H1 (cell line): ENCODE measurements at regions not wholly inside any gene's neighbourhood (a gene's known extent, or its start where the extent isn't known, plus 50 kb on each side); places are given as distances from the start of the nearest gene placed in this dataset.

Experiments
- CBX5 ChIP-seq: fragments of 300-800, 300-1000 bp; sonication (generic); IDR thresholded peaks from 2 replicates; pipeline ENCODE4 v1.7.1; 2016; ENCODE audit warnings: antibody characterized with exemption, low read length, low read depth
- CBX8 ChIP-seq: fragments of 300-800, 300-1000 bp; sonication (generic); IDR thresholded peaks from 2 replicates; pipeline ENCODE4 v1.7.1; 2016; ENCODE audit warnings: low read depth, low read length, borderline replicate concordance
- CHD1 ChIP-seq: IDR thresholded peaks from 2 replicates; pipeline ENCODE4 v1.6.1; 2012; ENCODE audit warnings: low read depth, low read length, improper control_type of control experiment
- MAFK ChIP-seq: IDR thresholded peaks from 2 replicates; pipeline ENCODE4 v1.6.1; 2012; ENCODE audit warnings: low read depth, mild to moderate bottlenecking, improper control_type of control experiment, low read length
- NANOG ChIP-seq: IDR thresholded peaks from 2 replicates; pipeline ENCODE4 v1.6.1; 2011; ENCODE audit warnings: low read length, low read depth, mild to moderate bottlenecking, inconsistent platforms; ENCODE audit not compliant: insufficient read depth, poor library complexity, severe bottlenecking
- POLR2A ChIP-seq, 2 experiments: IDR thresholded peaks; 1 replicate in 1 of 2; 2 replicates in 1 of 2; pipeline ENCODE4 v1.6.1; 2011; ENCODE audit warnings: low read depth in 2 of 2, low read length in 2 of 2, mild to moderate bottlenecking in 2 of 2; ENCODE audit errors: control extremely low read depth in 1 of 2
- POLR2AphosphoS5 ChIP-seq: IDR thresholded peaks from 2 replicates; pipeline ENCODE4 v1.6.1; 2011; ENCODE audit warnings: low read depth, low read length
- RAD21 ChIP-seq, 2 experiments: IDR thresholded peaks in 1 of 2; conservative IDR thresholded peaks in 1 of 2; 2 replicates each; pipeline ENCODE4 v1.6.1; 2011; ENCODE audit warnings: low read depth in 2 of 2, low read length in 2 of 2, improper control_type of control experiment in 1 of 2, inconsistent platforms in 1 of 2, mild to moderate bottlenecking in 1 of 2, moderate library complexity in 1 of 2
- RFX5 ChIP-seq: IDR thresholded peaks from 2 replicates; pipeline ENCODE4 v1.6.1; 2011; ENCODE audit warnings: low read depth, low read length, improper control_type of control experiment, borderline replicate concordance
- YY1 ChIP-seq: IDR thresholded peaks from 2 replicates; pipeline ENCODE4 v1.6.1; 2011; ENCODE audit warnings: low read depth, mild to moderate bottlenecking, low read length
- ZNF274 ChIP-seq: IDR thresholded peaks from 2 replicates; pipeline ENCODE4 v1.7.0; 2012; ENCODE audit warnings: low read length, borderline replicate concordance; ENCODE audit errors: extremely low read depth
- TF ChIP-seq, protein P1 (sequence below), 3 experiments: IDR thresholded peaks; 1 replicate in 2 of 3; 2 replicates in 1 of 3; pipeline versions ENCODE4 v1.5.1 to v1.6.1; 2011; ENCODE audit warnings: low read length in 3 of 3, mild to moderate bottlenecking in 3 of 3, inconsistent platforms in 2 of 3, low read depth in 1 of 3, moderate library complexity in 1 of 3; ENCODE audit not compliant: insufficient read depth in 1 of 3; ENCODE audit errors: control extremely low read depth in 1 of 3

DNA sequence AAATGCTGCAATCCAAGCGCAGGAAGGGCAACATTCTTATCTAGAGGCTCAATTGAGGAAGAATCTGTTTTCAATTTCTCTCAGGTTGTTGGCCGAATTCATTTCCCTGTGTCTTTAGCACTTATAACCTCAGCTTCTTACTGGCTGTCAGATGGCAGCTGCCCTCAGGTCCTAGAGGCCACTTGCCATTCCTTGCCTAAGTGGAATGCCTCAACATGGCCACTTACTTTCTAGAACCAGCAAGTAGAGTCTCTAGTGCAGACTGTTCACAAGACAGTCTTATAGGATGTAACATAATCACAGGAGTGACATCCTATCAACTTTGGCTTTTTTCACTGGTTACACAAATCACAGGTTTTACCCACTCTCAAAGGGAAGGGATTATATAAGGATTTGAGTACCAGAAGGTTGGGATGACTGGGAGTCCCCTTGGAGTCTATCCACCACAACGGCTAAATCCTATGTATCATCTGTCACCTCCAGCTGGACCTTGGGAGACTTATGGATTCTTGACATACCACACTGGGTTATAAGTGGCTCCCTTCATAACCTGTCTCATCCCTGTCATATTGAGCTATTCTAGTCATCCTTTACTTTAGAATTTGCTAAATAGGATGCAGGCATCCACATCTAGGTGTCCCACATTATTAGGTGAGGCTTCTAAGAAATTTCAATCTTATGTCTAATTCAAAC lies 297.9 kb upstream of the CTSO start:
- TF ChIP-seq POLR2AphosphoS5: no peak
- no peak for TF ChIP-seq CBX5
- TF ChIP-seq RFX5: no peak
- TF ChIP-seq, protein P1, sequence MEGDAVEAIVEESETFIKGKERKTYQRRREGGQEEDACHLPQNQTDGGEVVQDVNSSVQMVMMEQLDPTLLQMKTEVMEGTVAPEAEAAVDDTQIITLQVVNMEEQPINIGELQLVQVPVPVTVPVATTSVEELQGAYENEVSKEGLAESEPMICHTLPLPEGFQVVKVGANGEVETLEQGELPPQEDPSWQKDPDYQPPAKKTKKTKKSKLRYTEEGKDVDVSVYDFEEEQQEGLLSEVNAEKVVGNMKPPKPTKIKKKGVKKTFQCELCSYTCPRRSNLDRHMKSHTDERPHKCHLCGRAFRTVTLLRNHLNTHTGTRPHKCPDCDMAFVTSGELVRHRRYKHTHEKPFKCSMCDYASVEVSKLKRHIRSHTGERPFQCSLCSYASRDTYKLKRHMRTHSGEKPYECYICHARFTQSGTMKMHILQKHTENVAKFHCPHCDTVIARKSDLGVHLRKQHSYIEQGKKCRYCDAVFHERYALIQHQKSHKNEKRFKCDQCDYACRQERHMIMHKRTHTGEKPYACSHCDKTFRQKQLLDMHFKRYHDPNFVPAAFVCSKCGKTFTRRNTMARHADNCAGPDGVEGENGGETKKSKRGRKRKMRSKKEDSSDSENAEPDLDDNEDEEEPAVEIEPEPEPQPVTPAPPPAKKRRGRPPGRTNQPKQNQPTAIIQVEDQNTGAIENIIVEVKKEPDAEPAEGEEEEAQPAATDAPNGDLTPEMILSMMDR (IDR thresholded peaks at IDR 0.05; ENCODE audit: control extremely low read depth in 1 of 3, insufficient read depth in 1 of 3, low read depth in 1 of 3, low read length in 3 of 3): no peak
- TF ChIP-seq MAFK: no peak
- TF ChIP-seq CHD1: no peak
- no peak for TF ChIP-seq CBX8
- no peak for TF ChIP-seq ZNF274
- TF ChIP-seq NANOG: no peak
- TF ChIP-seq POLR2A (IDR thresholded peaks at IDR 0.05; ENCODE audit: control extremely low read depth in 1 of 2, low read depth in 2 of 2, low read length in 2 of 2): no peak
- TF ChIP-seq RAD21 (IDR thresholded peaks at IDR 0.05 in 1 of 2, conservative IDR thresholded peaks at IDR 0.05 in 1 of 2; ENCODE audit: low read depth in 2 of 2, low read length in 2 of 2): no peak
- no peak for TF ChIP-seq YY1
